H1 (cell line): ENCODE measurements at regions not wholly inside any gene's neighbourhood (a gene's known extent, or its start where the extent isn't known, plus 50 kb on each side); places are given as distances from the start of the nearest gene placed in this dataset.

Experiments used
- CTCF ChIA-PET: fragments of 300-600 bp; sonication (Branson Sonifier 250); formaldehyde crosslinking; loops from one replicate; lab custom pipeline; 2021; ENCODE audit not compliant: partially characterized antibody; lab: Charles Lee
- POLR2A ChIA-PET: fragments of 300-600 bp; sonication (Branson Sonifier 250); formaldehyde crosslinking; loops from one replicate; lab custom pipeline; 2021; ENCODE audit warnings: inconsistent platforms; ENCODE audit not compliant: partially characterized antibody; lab: Charles Lee
- DNase-seq, 2 experiments: peaks; one replicate each; pipeline versions ENCODE4 v3.0.0 to v3.0.0-alpha.2; 2010 to 2022; ENCODE audit warnings: low spot score in 2 of 2, low read depth in 1 of 2, mixed read lengths in 1 of 2
- FAIRE-seq: peaks from 2 replicates; lab custom pipeline; 2011; peaks lifted over from hg19 to GRCh38; lab: Jason Lieb, UNC
- H2AFZ ChIP-seq: 2 replicates; pipeline ENCODE4 v1.8.1; 2012; ENCODE audit warnings: low read length, inconsistent platforms
- H2AK5ac ChIP-seq: 2 replicates; pipeline ENCODE4 v1.6.1; 2013; ENCODE audit warnings: low read depth, low read length
- H2BK120ac ChIP-seq: replicated peaks from 2 replicates; pipeline ENCODE3; 2013; ENCODE audit warnings: low read depth, low read length, inconsistent platforms
- H2BK12ac ChIP-seq: 2 replicates; pipeline ENCODE4 v1.6.1; 2013; ENCODE audit warnings: low read depth, low read length
- H2BK15ac ChIP-seq: 2 replicates; pipeline ENCODE4 v1.6.1; 2013; ENCODE audit warnings: low read length
- H2BK20ac ChIP-seq: 2 replicates; pipeline ENCODE4 v1.6.1; 2013; ENCODE audit warnings: low read length
- H2BK5ac ChIP-seq: 2 replicates; pipeline ENCODE4 v1.6.1; 2013; ENCODE audit warnings: low read depth, low read length
- H3K14ac ChIP-seq: 2 replicates; pipeline ENCODE4 v1.6.1; 2013; ENCODE audit warnings: inconsistent platforms; ENCODE audit not compliant: insufficient read length
- H3K18ac ChIP-seq: 2 replicates; pipeline ENCODE4 v1.6.1; 2013; ENCODE audit warnings: low read length; ENCODE audit errors: extremely low read depth
- H3K23ac ChIP-seq: 2 replicates; pipeline ENCODE4 v1.6.1; 2013; ENCODE audit warnings: inconsistent platforms; ENCODE audit not compliant: insufficient read length
- H3K23me2 ChIP-seq: 2 replicates; pipeline ENCODE4 v1.6.1; 2013; ENCODE audit warnings: low read depth, low read length
- H3K27ac ChIP-seq: 2 replicates; pipeline ENCODE4 v1.6.1; 2011; ENCODE audit warnings: low read depth, low read length, inconsistent platforms
- H3K27me3 ChIP-seq, 4 experiments: replicated peaks in 1 of 4; 1 replicate in 1 of 4; 2 replicates in 3 of 4; pipeline versions ENCODE4 v1.6.1 to v1.8.1; 2011 to 2013; ENCODE audit warnings: low read length in 3 of 4, mild to moderate bottlenecking in 3 of 4, inconsistent platforms in 2 of 4, mixed read lengths in 2 of 4, moderate library complexity in 1 of 4; ENCODE audit not compliant: control insufficient read depth in 3 of 4, insufficient read depth in 3 of 4; ENCODE audit errors: extremely low read depth in 1 of 4
- H3K36me3 ChIP-seq, 4 experiments: 2 replicates each; pipeline versions ENCODE4 v1.6.1 to v1.8.1; 2011 to 2013; ENCODE audit warnings: mild to moderate bottlenecking in 4 of 4, low read length in 3 of 4, moderate library complexity in 2 of 4, control low read depth in 1 of 4, inconsistent platforms in 1 of 4; ENCODE audit not compliant: insufficient read depth in 4 of 4, control insufficient read depth in 2 of 4
- H3K4ac ChIP-seq: replicated peaks from 2 replicates; pipeline ENCODE3; 2013; ENCODE audit warnings: low read length, low read depth, mixed read lengths, inconsistent platforms; ENCODE audit not compliant: insufficient read length
- H3K4me1 ChIP-seq, 4 experiments: replicated peaks in 1 of 4; 1 replicate in 1 of 4; 2 replicates in 3 of 4; pipeline versions ENCODE4 v1.6.1 to v1.8.1; 2011 to 2013; ENCODE audit warnings: low read length in 3 of 4, inconsistent platforms in 2 of 4, mixed read lengths in 1 of 4; ENCODE audit not compliant: insufficient read depth in 4 of 4, control insufficient read depth in 3 of 4
- H3K4me2 ChIP-seq, 2 experiments: 2 replicates each; pipeline versions ENCODE4 v1.6.1 to v1.8.1; 2011 to 2013; ENCODE audit warnings: low read depth in 2 of 2, low read length in 2 of 2, control low read depth in 1 of 2, inconsistent platforms in 1 of 2, mild to moderate bottlenecking in 1 of 2; ENCODE audit not compliant: insufficient read depth in 1 of 2
- H3K4me3 ChIP-seq, 4 experiments: fragments of 200-600, 300-600 bp in 1 of 4; sonication (generic), shearing (Covaris generic), sonication (Bioruptor Twin) in 1 of 4; 2 replicates each; pipeline versions ENCODE4 v1.5.1 to v1.8.1; 2011 to 2016; ENCODE audit warnings: low read length in 4 of 4, low read depth in 3 of 4, control low read depth in 2 of 4, inconsistent platforms in 2 of 4, mild to moderate bottlenecking in 2 of 4, mixed read lengths in 1 of 4, moderate library complexity in 1 of 4; ENCODE audit not compliant: insufficient read depth in 2 of 4; ENCODE audit errors: extremely low read depth in 1 of 4
- H3K56ac ChIP-seq: replicated peaks from 2 replicates; pipeline ENCODE3; 2013; ENCODE audit warnings: low read depth, mild to moderate bottlenecking, mixed read lengths, low read length, inconsistent platforms; ENCODE audit not compliant: insufficient read length
- H3K79me1 ChIP-seq: 2 replicates; pipeline ENCODE4 v1.6.1; 2013; ENCODE audit warnings: low read depth, low read length, control low read depth
- H3K79me2 ChIP-seq, 2 experiments: 2 replicates each; pipeline versions ENCODE4 v1.6.1 to v1.8.1; 2012 to 2013; ENCODE audit warnings: low read length in 2 of 2, mild to moderate bottlenecking in 2 of 2, inconsistent platforms in 1 of 2; ENCODE audit not compliant: insufficient read depth in 2 of 2, control insufficient read depth in 1 of 2
- H3K9ac ChIP-seq, 4 experiments: replicated peaks in 1 of 4; 1 replicate in 1 of 4; 2 replicates in 3 of 4; pipeline versions ENCODE4 v1.6.1 to v1.8.1; 2011 to 2013; ENCODE audit warnings: low read depth in 3 of 4, low read length in 3 of 4, control low read depth in 2 of 4, mild to moderate bottlenecking in 2 of 4, moderate library complexity in 2 of 4, inconsistent platforms in 1 of 4; ENCODE audit errors: extremely low read depth in 1 of 4
- H3K9me3 ChIP-seq, 2 experiments: 2 replicates each; pipeline versions ENCODE4 v1.6.1 to v1.8.1; 2012 to 2013; ENCODE audit warnings: mild to moderate bottlenecking in 2 of 2, moderate library complexity in 2 of 2, control low read depth in 1 of 2, inconsistent platforms in 1 of 2, low read depth in 1 of 2, low read length in 1 of 2, mixed read lengths in 1 of 2; ENCODE audit not compliant: insufficient read depth in 2 of 2
- H4K20me1 ChIP-seq, 2 experiments: replicated peaks in 1 of 2; 2 replicates each; pipeline versions ENCODE3 to v1.8.1; 2011 to 2013; ENCODE audit warnings: inconsistent platforms in 2 of 2, low read length in 2 of 2, mild to moderate bottlenecking in 1 of 2; ENCODE audit not compliant: insufficient read depth in 2 of 2, control insufficient read depth in 1 of 2
- H4K5ac ChIP-seq: 2 replicates; pipeline ENCODE4 v1.6.1; 2013; ENCODE audit warnings: low read length, low read depth, mixed read lengths, inconsistent platforms; ENCODE audit not compliant: insufficient read length
- H4K8ac ChIP-seq: 2 replicates; pipeline ENCODE4 v1.8.0; 2013; ENCODE audit warnings: mild to moderate bottlenecking, moderate library complexity, low read length, inconsistent platforms; ENCODE audit not compliant: insufficient read depth; ENCODE audit errors: extremely low read depth
- H4K91ac ChIP-seq: replicated peaks from 2 replicates; pipeline ENCODE3; 2013; ENCODE audit warnings: low read length, mixed read lengths, inconsistent platforms; ENCODE audit not compliant: insufficient read length
- ASH2L ChIP-seq: fragments of 200-600, 300-600 bp; sonication (generic); IDR thresholded peaks from one replicate; pipeline ENCODE4 v1.7.1; 2017; ENCODE audit warnings: low read length
- ATF3 ChIP-seq: IDR thresholded peaks from 2 replicates; pipeline ENCODE4 v1.6.1; 2011; ENCODE audit warnings: low read depth, mild to moderate bottlenecking, low read length; ENCODE audit not compliant: insufficient read depth
- BACH1 ChIP-seq: IDR thresholded peaks from 2 replicates; pipeline ENCODE4 v1.6.1; 2012; ENCODE audit warnings: low read length, improper control_type of control experiment
- CHD2 ChIP-seq: IDR thresholded peaks from 2 replicates; pipeline ENCODE4 v1.6.1; 2012; ENCODE audit warnings: low read length, improper control_type of control experiment
- CREB1 ChIP-seq: IDR thresholded peaks from 2 replicates; pipeline ENCODE4 v1.6.1; 2012; ENCODE audit warnings: inconsistent platforms
- HDAC2 ChIP-seq, 2 experiments: fragments of 300-600 bp in 1 of 2; sonication (generic) in 1 of 2; IDR thresholded peaks; 2 replicates each; pipeline ENCODE4 v1.6.1; 2011 to 2012; ENCODE audit warnings: low read depth in 2 of 2, low read length in 2 of 2, mild to moderate bottlenecking in 2 of 2, moderate library complexity in 2 of 2, borderline replicate concordance in 1 of 2, inconsistent platforms in 1 of 2
- KDM1A ChIP-seq: fragments of 200-600, 300-600 bp; sonication (generic); IDR thresholded peaks from 2 replicates; pipeline ENCODE4 v1.7.1; 2016; ENCODE audit warnings: mild to moderate bottlenecking, low read length, borderline replicate concordance
- KDM5A ChIP-seq: fragments of 200-600 bp; IDR thresholded peaks from 2 replicates; pipeline ENCODE4 v1.7.1; 2012; ENCODE audit warnings: mild to moderate bottlenecking, low read length, inconsistent platforms, mixed read lengths
- RAD21 ChIP-seq, 2 experiments: IDR thresholded peaks in 1 of 2; conservative IDR thresholded peaks in 1 of 2; 2 replicates each; pipeline ENCODE4 v1.6.1; 2011; ENCODE audit warnings: low read depth in 2 of 2, low read length in 2 of 2, improper control_type of control experiment in 1 of 2, inconsistent platforms in 1 of 2, mild to moderate bottlenecking in 1 of 2, moderate library complexity in 1 of 2
- RBBP5 ChIP-seq: IDR thresholded peaks from 2 replicates; pipeline ENCODE4 v1.7.1; 2012; ENCODE audit warnings: low read depth, mild to moderate bottlenecking, inconsistent platforms, low read length, moderate library complexity, borderline replicate concordance
- WGBS, 2 experiments: shearing (Covaris generic) in 1 of 2; methylation state at CpG; one replicate each; pipeline versions ENCODE4 v1.1.6 to v1.1.7; 2013 to 2015; ENCODE audit warnings: low lambda C conversion rate in 2 of 2, mixed read lengths in 2 of 2, inconsistent platforms in 1 of 2, low coverage in 1 of 2, missing lambda C conversion rate in 1 of 2; ENCODE audit not compliant: insufficient replicate concordance in 2 of 2, insufficient coverage in 1 of 2, insufficient read length in 1 of 2; ENCODE audit errors: extremely low coverage in 1 of 2, missing lambda C conversion rate in 1 of 2; 5-methylcytosine and 5-hydroxymethylcytosine counted together
- TF ChIP-seq, protein P1 (sequence below), 3 experiments: IDR thresholded peaks; 1 replicate in 2 of 3; 2 replicates in 1 of 3; pipeline versions ENCODE4 v1.5.1 to v1.6.1; 2011; ENCODE audit warnings: low read length in 3 of 3, mild to moderate bottlenecking in 3 of 3, inconsistent platforms in 2 of 3, low read depth in 1 of 3, moderate library complexity in 1 of 3; ENCODE audit not compliant: insufficient read depth in 1 of 3; ENCODE audit errors: control extremely low read depth in 1 of 3

DNA sequence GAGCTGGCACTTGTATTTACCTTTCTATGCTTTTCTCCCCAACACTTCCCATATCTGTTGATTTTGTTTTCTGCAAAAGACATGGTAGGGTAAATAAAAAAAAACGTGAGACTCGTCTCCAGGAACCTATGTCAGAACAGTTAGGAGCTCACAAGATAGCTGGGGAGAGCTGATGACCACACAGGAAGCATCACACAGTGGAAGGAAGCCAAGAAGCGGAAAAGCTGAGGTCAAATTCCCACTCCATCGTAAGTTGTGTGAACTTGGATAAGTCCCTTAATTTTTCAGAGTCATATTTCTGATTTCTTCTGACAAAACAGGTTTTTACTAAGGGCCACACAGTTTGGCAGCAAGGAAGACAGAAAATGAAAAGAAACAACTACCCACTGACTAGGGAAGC lies 199.6 kb downstream of the KLF5 start:
- FAIRE-seq, result no peak
- TF ChIP-seq CREB1 (no peak), KDM5A (no peak), HDAC2 (IDR thresholded peaks at IDR 0.05; ENCODE audit: borderline replicate concordance in 1 of 2, low read depth in 2 of 2, low read length in 2 of 2) (no peak), RBBP5 (no peak), ATF3 (no peak), RAD21 (IDR thresholded peaks at IDR 0.05 in 1 of 2, conservative IDR thresholded peaks at IDR 0.05 in 1 of 2; ENCODE audit: low read depth in 2 of 2, low read length in 2 of 2) (no peak), CHD2 (no peak), BACH1 (no peak), ASH2L (no peak), KDM1A (no peak)
- TF ChIP-seq, protein P1, sequence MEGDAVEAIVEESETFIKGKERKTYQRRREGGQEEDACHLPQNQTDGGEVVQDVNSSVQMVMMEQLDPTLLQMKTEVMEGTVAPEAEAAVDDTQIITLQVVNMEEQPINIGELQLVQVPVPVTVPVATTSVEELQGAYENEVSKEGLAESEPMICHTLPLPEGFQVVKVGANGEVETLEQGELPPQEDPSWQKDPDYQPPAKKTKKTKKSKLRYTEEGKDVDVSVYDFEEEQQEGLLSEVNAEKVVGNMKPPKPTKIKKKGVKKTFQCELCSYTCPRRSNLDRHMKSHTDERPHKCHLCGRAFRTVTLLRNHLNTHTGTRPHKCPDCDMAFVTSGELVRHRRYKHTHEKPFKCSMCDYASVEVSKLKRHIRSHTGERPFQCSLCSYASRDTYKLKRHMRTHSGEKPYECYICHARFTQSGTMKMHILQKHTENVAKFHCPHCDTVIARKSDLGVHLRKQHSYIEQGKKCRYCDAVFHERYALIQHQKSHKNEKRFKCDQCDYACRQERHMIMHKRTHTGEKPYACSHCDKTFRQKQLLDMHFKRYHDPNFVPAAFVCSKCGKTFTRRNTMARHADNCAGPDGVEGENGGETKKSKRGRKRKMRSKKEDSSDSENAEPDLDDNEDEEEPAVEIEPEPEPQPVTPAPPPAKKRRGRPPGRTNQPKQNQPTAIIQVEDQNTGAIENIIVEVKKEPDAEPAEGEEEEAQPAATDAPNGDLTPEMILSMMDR (IDR thresholded peaks at IDR 0.05; ENCODE audit: control extremely low read depth in 1 of 3, insufficient read depth in 1 of 3, low read depth in 1 of 3, low read length in 3 of 3), result no peak

More for the DNA sequence above, 199.6 kb downstream of the KLF5 start:
- Histone ChIP-seq H2BK15ac (no peak overlapping the region), H3K79me1 (no peaks in the 10 kb centered on the region), H4K5ac (no peak overlapping the region), H2BK120ac (no peak overlapping the region), H4K8ac (no peak overlapping the region), H3K79me2 (no peaks in the 10 kb centered on the region), H3K18ac (no peak overlapping the region), H2AFZ (no peak overlapping the region), H2BK5ac (no peak overlapping the region), H2AK5ac (no peak overlapping the region), H3K9me3 (0 out of 4 replicates have a peak, but pooled peaks cover 0 to 3% of the 10 kb centered on the region in 2 experiments), H2BK12ac (no peak overlapping the region), H3K27me3 (no peaks in the 10 kb centered on the region), H3K56ac (no peak overlapping the region), H3K27ac (no peak overlapping the region), H3K4me2 (no peak overlapping the region), H3K4me3 (no peak overlapping the region), H4K91ac (no peak overlapping the region), H2BK20ac (no peak overlapping the region), H3K9ac (no peak overlapping the region), H3K14ac (no peak overlapping the region), H4K20me1 (no peaks in the 10 kb centered on the region), H3K23me2 (no peaks in the 10 kb centered on the region), H3K36me3 (no peaks in the 10 kb centered on the region), H3K23ac (no peak overlapping the region), H3K4me1 (no peaks in the 10 kb centered on the region; a peak in 1 of 7 replicates), H3K4ac (no peak overlapping the region)
- ChIA-PET CTCF (interaction anchor here (0.8 to 1.6 kb wide), 2 partner anchors 9 to 221 kb away, joined by 3 to 4 read pairs; no protein-coding TSS in a partner anchor), POLR2A (no interaction called here)
- 92% methylated on average over 4 of the region's 4 CpGs; no CpG with 5 or more reads in 1 of the 2 experiments for WGBS, 2 experiments
- DNase-seq, result no peak
